ENCODE measurements at regions not wholly inside any gene's neighbourhood (a gene's known extent, or its start where the extent isn't known, plus 50 kb on each side); places are given as distances from the start of the nearest gene placed in this dataset.

DNA sequence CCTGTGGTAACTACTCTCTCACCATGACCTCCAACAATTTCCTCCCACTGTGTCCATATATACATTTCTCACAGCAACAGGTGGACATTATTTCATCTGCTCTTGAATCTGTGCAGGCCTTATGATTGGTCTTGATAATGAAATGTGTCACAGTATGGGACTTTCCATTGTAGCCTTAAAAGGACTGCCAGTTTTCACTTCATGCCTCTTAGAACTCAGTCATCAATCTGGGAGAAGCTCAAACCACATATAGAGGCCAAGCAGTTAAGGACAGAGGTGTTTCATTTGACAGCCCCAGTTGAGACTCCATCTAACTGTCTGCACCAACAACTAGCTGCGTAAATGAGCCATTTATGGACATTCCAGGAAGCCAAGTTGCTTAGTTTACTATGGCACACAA lies 1534.8 kb downstream of the ARAP2 start:
- H3K4me1 ChIP-seq, result no peaks in the 10 kb centered on the region
- TF ChIP-seq, protein P1, sequence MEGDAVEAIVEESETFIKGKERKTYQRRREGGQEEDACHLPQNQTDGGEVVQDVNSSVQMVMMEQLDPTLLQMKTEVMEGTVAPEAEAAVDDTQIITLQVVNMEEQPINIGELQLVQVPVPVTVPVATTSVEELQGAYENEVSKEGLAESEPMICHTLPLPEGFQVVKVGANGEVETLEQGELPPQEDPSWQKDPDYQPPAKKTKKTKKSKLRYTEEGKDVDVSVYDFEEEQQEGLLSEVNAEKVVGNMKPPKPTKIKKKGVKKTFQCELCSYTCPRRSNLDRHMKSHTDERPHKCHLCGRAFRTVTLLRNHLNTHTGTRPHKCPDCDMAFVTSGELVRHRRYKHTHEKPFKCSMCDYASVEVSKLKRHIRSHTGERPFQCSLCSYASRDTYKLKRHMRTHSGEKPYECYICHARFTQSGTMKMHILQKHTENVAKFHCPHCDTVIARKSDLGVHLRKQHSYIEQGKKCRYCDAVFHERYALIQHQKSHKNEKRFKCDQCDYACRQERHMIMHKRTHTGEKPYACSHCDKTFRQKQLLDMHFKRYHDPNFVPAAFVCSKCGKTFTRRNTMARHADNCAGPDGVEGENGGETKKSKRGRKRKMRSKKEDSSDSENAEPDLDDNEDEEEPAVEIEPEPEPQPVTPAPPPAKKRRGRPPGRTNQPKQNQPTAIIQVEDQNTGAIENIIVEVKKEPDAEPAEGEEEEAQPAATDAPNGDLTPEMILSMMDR (IDR thresholded peaks at IDR 0.05), result no peak
- TF ChIP-seq EP300 (IDR thresholded peaks at IDR 0.05), result no peak
- no peak for TF ChIP-seq POLR2A (IDR thresholded peaks at IDR 0.05; ENCODE audit: low read depth)
- TF ChIP-seq POLR2AphosphoS5 (IDR thresholded peaks at IDR 0.05), result no peak
- WGBS, result 86% methylated on average over 1 of the region's 1 CpG

DNA sequence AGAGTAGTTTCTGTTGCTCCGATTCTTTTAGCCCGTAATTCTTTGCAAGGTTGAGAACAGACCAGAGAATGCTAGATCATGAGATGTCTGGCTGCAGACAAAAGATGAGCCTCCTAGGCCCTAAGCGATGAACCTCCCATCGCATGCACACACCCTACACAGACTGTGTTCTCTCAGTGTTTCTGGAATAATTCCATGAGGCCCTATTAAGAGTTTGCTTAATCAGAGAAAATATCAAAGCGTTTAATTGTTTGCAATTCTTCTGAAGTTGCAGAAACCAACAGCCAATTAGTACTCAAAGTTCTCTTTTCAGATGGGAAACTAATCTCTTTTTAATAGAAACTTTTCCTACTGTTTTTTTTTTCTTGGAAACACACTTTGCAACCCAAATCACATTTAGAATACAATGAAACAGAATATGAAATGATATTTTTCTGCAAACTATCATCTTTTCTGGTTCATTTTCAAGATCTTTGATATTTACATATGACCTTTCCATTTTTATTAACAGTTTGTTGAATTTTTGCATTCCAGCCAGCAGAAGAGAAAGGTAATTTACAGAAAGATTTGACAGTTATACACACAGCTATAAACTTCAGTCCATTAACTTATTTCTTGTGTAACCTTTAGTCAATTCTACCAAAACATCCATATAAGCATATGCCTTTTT lies 1525.6 kb downstream of the ARAP2 start:
- Histone ChIP-seq H3K27ac (replicated peaks in 1 of 4) (no peak overlapping the region), H3K36me3 (no peaks in the 10 kb centered on the region), H3K4me1 (no peaks in the 10 kb centered on the region), H3K27me3 (no peaks in the 10 kb centered on the region), H3K9me3 (no peaks in the 10 kb centered on the region), H3K4me3 (no peak overlapping the region)
- WGBS, result 59% methylated on average over 5 of the region's 5 CpGs
- TF ChIP-seq POLR2AphosphoS5 (IDR thresholded peaks at IDR 0.05) (no peak), EP300 (IDR thresholded peaks at IDR 0.05) (no peak), POLR2A (IDR thresholded peaks at IDR 0.05; ENCODE audit: low read depth) (no peak)
- TF ChIP-seq, protein P1 (IDR thresholded peaks at IDR 0.05), result no peak
- DNase-seq (ENCODE audit: extremely low spot score), result no peak
- intact Hi-C loops (cut with DNase I), result no loop called here

More for the DNA sequence above, 1534.8 kb downstream of the ARAP2 start:
- DNase-seq (ENCODE audit: extremely low spot score), result no peak
- H3K27me3 ChIP-seq, result no peaks in the 10 kb centered on the region
- H3K9me3 ChIP-seq, result peaks cover 0 to 5% (median 0%) of the 10 kb centered on the region in 4 donors
- intact Hi-C loops (cut with DNase I), result no loop called here
- H3K27ac ChIP-seq (replicated peaks in 1 of 4), result no peak overlapping the region
- no peaks in the 10 kb centered on the region for H3K36me3 ChIP-seq
- H3K4me3 ChIP-seq, result no peak overlapping the region

DNA sequence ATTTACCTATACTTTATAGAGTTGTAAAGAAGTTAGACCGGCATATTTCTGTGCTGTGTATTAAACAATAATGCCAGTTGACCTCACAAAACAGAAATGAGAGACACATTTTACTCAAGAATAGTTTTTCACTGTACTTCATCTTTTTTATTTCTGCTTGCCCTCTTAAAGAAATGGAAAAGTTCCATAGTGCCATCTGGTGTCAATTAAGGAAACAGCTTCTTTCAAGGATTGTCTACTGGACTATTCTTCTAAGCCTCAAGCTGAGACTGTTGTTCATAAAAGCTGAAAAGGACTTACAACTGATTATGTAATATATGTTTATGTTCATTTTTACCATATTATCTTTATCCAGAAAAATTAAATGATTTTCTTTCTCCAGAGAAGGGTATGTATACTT lies 1523.7 kb downstream of the ARAP2 start:
- intact Hi-C loops (cut with DNase I), result no loop called here
- no peak for DNase-seq (ENCODE audit: extremely low spot score)
- Histone ChIP-seq H3K4me1 (no peaks in the 10 kb centered on the region), H3K9me3 (no peaks in the 10 kb centered on the region), H3K27me3 (no peaks in the 10 kb centered on the region), H3K27ac (replicated peaks in 1 of 4) (no peak overlapping the region), H3K4me3 (no peak overlapping the region), H3K36me3 (no peaks in the 10 kb centered on the region)
- TF ChIP-seq POLR2AphosphoS5 (IDR thresholded peaks at IDR 0.05) (no peak), POLR2A (IDR thresholded peaks at IDR 0.05; ENCODE audit: low read depth) (no peak), EP300 (IDR thresholded peaks at IDR 0.05) (no peak)
- TF ChIP-seq, protein P1 (IDR thresholded peaks at IDR 0.05), result no peak
- 23% methylated on average over 1 of the region's 1 CpG for WGBS

DNA sequence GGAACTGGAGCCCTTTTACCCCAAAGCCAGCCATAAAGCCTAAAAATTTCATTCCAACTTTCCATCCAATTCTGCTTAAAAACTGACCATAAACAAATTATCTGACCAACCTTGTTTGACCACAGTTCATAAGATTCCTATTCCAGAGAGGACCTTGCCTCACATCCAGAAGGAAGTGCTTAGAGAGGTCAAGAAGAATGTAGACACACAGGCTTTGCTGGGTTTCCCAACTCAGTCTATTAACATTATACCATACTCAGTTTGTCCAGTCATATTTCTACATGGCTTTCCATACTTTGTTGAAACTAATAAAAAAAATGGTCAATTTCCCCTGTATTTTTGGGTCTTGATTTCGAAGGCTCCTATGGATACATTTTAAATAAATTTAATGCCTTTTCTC lies 1522.5 kb downstream of the ARAP2 start:
- 82% methylated on average over 1 of the region's 1 CpG for WGBS
- intact Hi-C loops (cut with DNase I), result no loop called here
- no peak overlapping the region for H3K4me3 ChIP-seq
- TF ChIP-seq EP300 (IDR thresholded peaks at IDR 0.05), result no peak
- H3K9me3 ChIP-seq, result no peaks in the 10 kb centered on the region
- no peaks in the 10 kb centered on the region for H3K36me3 ChIP-seq
- no peak for DNase-seq (ENCODE audit: extremely low spot score)
- no peaks in the 10 kb centered on the region for H3K4me1 ChIP-seq
- no peaks in the 10 kb centered on the region for H3K27me3 ChIP-seq
- H3K27ac ChIP-seq (replicated peaks in 1 of 4), result no peak overlapping the region

- intact Hi-C loops (cut with DNase I), result no loop called here
- TF ChIP-seq, protein P1 (IDR thresholded peaks at IDR 0.05), result no peak
- TF ChIP-seq POLR2AphosphoS5 (IDR thresholded peaks at IDR 0.05) (no peak), POLR2A (IDR thresholded peaks at IDR 0.05; ENCODE audit: low read depth) (no peak)
- DNase-seq (ENCODE audit: extremely low spot score), result no peak
- no peaks in the 10 kb centered on the region for H3K36me3 ChIP-seq
- H3K27me3 ChIP-seq, result no peaks in the 10 kb centered on the region
- no peak overlapping the region for H3K27ac ChIP-seq (replicated peaks in 1 of 4)
- H3K4me3 ChIP-seq, result no peak overlapping the region
- 72% methylated on average over 1 of the region's 1 CpG for WGBS
- H3K9me3 ChIP-seq, result no peaks in the 10 kb centered on the region
- H3K4me1 ChIP-seq, result no peaks in the 10 kb centered on the region
Observed at GRCh38 chr4:34723605-34724004, 1520.7 kb downstream of the ARAP2 start.
